ENCODE measurements at regions not wholly inside any gene's neighbourhood (a gene's known extent, or its start where the extent isn't known, plus 50 kb on each side); places are given as distances from the start of the nearest gene placed in this dataset.

DNA sequence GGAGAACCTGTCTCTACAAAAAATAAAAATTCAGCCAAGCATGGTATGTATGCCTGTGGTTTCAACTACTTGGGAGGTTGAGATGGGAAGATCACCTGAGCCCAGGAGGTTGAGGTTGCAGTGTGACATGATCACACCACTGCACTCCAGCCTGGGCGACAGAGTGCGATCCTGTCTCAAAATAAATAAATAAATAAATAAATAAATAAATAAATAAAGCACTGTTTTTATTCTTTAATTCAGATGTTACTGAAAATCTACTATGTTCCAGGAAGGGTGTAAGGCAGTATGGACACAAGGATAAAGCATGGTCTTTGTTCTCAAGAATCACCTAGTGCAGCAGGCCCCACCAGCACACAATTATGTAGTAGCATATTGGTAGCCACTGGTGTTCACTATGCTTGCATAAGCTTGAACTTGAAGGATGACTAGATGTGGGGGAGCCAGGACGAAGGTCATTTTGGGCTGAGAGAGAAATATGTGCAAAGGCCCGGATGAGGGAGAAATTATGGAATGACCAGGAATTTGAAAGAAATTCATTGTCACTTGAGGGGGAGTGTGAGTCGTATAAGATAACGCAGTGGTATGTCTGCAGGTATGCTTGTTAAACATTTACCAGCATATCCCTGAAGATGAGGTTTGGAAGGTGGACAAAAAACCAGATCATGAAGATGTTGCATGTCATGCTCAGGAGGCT lies 70.2 kb upstream of the CD180 start:
- TF ChIP-seq, protein P1, sequence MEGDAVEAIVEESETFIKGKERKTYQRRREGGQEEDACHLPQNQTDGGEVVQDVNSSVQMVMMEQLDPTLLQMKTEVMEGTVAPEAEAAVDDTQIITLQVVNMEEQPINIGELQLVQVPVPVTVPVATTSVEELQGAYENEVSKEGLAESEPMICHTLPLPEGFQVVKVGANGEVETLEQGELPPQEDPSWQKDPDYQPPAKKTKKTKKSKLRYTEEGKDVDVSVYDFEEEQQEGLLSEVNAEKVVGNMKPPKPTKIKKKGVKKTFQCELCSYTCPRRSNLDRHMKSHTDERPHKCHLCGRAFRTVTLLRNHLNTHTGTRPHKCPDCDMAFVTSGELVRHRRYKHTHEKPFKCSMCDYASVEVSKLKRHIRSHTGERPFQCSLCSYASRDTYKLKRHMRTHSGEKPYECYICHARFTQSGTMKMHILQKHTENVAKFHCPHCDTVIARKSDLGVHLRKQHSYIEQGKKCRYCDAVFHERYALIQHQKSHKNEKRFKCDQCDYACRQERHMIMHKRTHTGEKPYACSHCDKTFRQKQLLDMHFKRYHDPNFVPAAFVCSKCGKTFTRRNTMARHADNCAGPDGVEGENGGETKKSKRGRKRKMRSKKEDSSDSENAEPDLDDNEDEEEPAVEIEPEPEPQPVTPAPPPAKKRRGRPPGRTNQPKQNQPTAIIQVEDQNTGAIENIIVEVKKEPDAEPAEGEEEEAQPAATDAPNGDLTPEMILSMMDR (IDR thresholded peaks at IDR 0.05; ENCODE audit: poor library complexity), result no peak
- no peak for TF ChIP-seq EZH2phosphoT487 (IDR thresholded peaks at IDR 0.05; ENCODE audit: low read depth, severe bottlenecking, unreplicated experiment)

Measured in hepatocyte (in vitro differentiated cells).